ENCODE measurements at regions not wholly inside any gene's neighbourhood (a gene's known extent, or its start where the extent isn't known, plus 50 kb on each side); places are given as distances from the start of the nearest gene placed in this dataset.

- DNase-seq (ENCODE audit: insufficient read length, low spot score) (no peak), FAIRE-seq (peak; percentile 55)
- TF ChIP-seq PAX5 (IDR thresholded peaks at IDR 0.05; ENCODE audit: insufficient read depth, low read length, severe bottlenecking): no peak
- TF ChIP-seq POLR2A (IDR thresholded peaks at IDR 0.05; ENCODE audit: low read depth, low read length): no peak
- TF ChIP-seq SPI1 (IDR thresholded peaks at IDR 0.05; ENCODE audit: low read depth, low read length): no peak
- TF ChIP-seq POLR2AphosphoS5 (IDR thresholded peaks at IDR 0.05; ENCODE audit: low read depth, low read length): no peak
- no peak for TF ChIP-seq TAF1 (IDR thresholded peaks at IDR 0.05; ENCODE audit: low read depth, low read length)
- peak; percentile 77; the same call in 1 of the 2 replicates for TF ChIP-seq POU2F2 (IDR thresholded peaks at IDR 0.05; ENCODE audit: low read depth, low read length)
Measured at GRCh38 chr16:79876332-79876730, 275.8 kb upstream of the MAF start.

- TF ChIP-seq POU2F2 (IDR thresholded peaks at IDR 0.05; ENCODE audit: low read depth, low read length) (no peak), PAX5 (IDR thresholded peaks at IDR 0.05; ENCODE audit: insufficient read depth, low read length, severe bottlenecking) (no peak), POLR2A (IDR thresholded peaks at IDR 0.05; ENCODE audit: low read depth, low read length) (no peak), SPI1 (IDR thresholded peaks at IDR 0.05; ENCODE audit: low read depth, low read length) (no peak), POLR2AphosphoS5 (IDR thresholded peaks at IDR 0.05; ENCODE audit: low read depth, low read length) (no peak), TAF1 (IDR thresholded peaks at IDR 0.05; ENCODE audit: low read depth, low read length) (no peak)
- no peak for FAIRE-seq
- no peak for DNase-seq (ENCODE audit: insufficient read length, low spot score)
Measured at GRCh38 chr16:79874391-79874790, 273.9 kb upstream of the MAF start.

GRCh38 chr16:79873825-79874224 lies 273.3 kb upstream of the MAF start:
- TF ChIP-seq TAF1 (IDR thresholded peaks at IDR 0.05; ENCODE audit: low read depth, low read length) (no peak), PAX5 (IDR thresholded peaks at IDR 0.05; ENCODE audit: insufficient read depth, low read length, severe bottlenecking) (no peak), POLR2AphosphoS5 (IDR thresholded peaks at IDR 0.05; ENCODE audit: low read depth, low read length) (no peak)
- DNase-seq (ENCODE audit: insufficient read length, low spot score): no peak
- FAIRE-seq: no peak

GRCh38 chr16:79871906-79872305 lies 271.4 kb upstream of the MAF start:
- DNase-seq (ENCODE audit: insufficient read length, low spot score) (no peak), FAIRE-seq (no peak)
- TF ChIP-seq PAX5 (IDR thresholded peaks at IDR 0.05; ENCODE audit: insufficient read depth, low read length, severe bottlenecking) (no peak), TAF1 (IDR thresholded peaks at IDR 0.05; ENCODE audit: low read depth, low read length) (no peak), POLR2A (IDR thresholded peaks at IDR 0.05; ENCODE audit: low read depth, low read length) (no peak), POU2F2 (IDR thresholded peaks at IDR 0.05; ENCODE audit: low read depth, low read length) (no peak), POLR2AphosphoS5 (IDR thresholded peaks at IDR 0.05; ENCODE audit: low read depth, low read length) (no peak), SPI1 (IDR thresholded peaks at IDR 0.05; ENCODE audit: low read depth, low read length) (no peak)

- no peak for TF ChIP-seq POLR2A (IDR thresholded peaks at IDR 0.05; ENCODE audit: low read depth, low read length)
- DNase-seq (ENCODE audit: insufficient read length, low spot score): no peak
- FAIRE-seq: no peak
Measured at GRCh38 chr16:79870016-79870886, 269.7 kb upstream of the MAF start.

- DNase-seq (ENCODE audit: insufficient read length, low spot score): no peak
- no peak for FAIRE-seq
- TF ChIP-seq POLR2A (IDR thresholded peaks at IDR 0.05; ENCODE audit: low read depth, low read length): no peak
- no peak for TF ChIP-seq PAX5 (IDR thresholded peaks at IDR 0.05; ENCODE audit: insufficient read depth, low read length, severe bottlenecking)
- no peak for TF ChIP-seq SPI1 (IDR thresholded peaks at IDR 0.05; ENCODE audit: low read depth, low read length)
- no peak for TF ChIP-seq POU2F2 (IDR thresholded peaks at IDR 0.05; ENCODE audit: low read depth, low read length)
- no peak for TF ChIP-seq TAF1 (IDR thresholded peaks at IDR 0.05; ENCODE audit: low read depth, low read length)
- no peak for TF ChIP-seq POLR2AphosphoS5 (IDR thresholded peaks at IDR 0.05; ENCODE audit: low read depth, low read length)
Measured at GRCh38 chr16:79869304-79870015, 268.9 kb upstream of the MAF start.

- TF ChIP-seq TAF1 (IDR thresholded peaks at IDR 0.05; ENCODE audit: low read depth, low read length) (no peak), POU2F2 (IDR thresholded peaks at IDR 0.05; ENCODE audit: low read depth, low read length) (no peak), SPI1 (IDR thresholded peaks at IDR 0.05; ENCODE audit: low read depth, low read length) (no peak), POLR2A (IDR thresholded peaks at IDR 0.05; ENCODE audit: low read depth, low read length) (no peak), POLR2AphosphoS5 (IDR thresholded peaks at IDR 0.05; ENCODE audit: low read depth, low read length) (no peak), PAX5 (IDR thresholded peaks at IDR 0.05; ENCODE audit: insufficient read depth, low read length, severe bottlenecking) (no peak)
- DNase-seq (ENCODE audit: insufficient read length, low spot score) (no peak), FAIRE-seq (no peak)
Measured at GRCh38 chr16:79868841-79869240, 268.3 kb upstream of the MAF start.

- FAIRE-seq: no peak
Measured at GRCh38 chr16:79867425-79867997, 267.0 kb upstream of the MAF start.

GRCh38 chr16:79865918-79866317 lies 265.4 kb upstream of the MAF start:
- TF ChIP-seq POLR2A (IDR thresholded peaks at IDR 0.05; ENCODE audit: low read depth, low read length) (no peak), SPI1 (IDR thresholded peaks at IDR 0.05; ENCODE audit: low read depth, low read length) (no peak), POLR2AphosphoS5 (IDR thresholded peaks at IDR 0.05; ENCODE audit: low read depth, low read length) (no peak), TAF1 (IDR thresholded peaks at IDR 0.05; ENCODE audit: low read depth, low read length) (no peak)
- DNase-seq (ENCODE audit: insufficient read length, low spot score): no peak
- FAIRE-seq: no peak

More at GRCh38 chr16:79867425-79867997, 267.0 kb upstream of the MAF start:
- no peak for DNase-seq (ENCODE audit: insufficient read length, low spot score)
- TF ChIP-seq SPI1 (IDR thresholded peaks at IDR 0.05; ENCODE audit: low read depth, low read length) (no peak), TAF1 (IDR thresholded peaks at IDR 0.05; ENCODE audit: low read depth, low read length) (no peak), POLR2AphosphoS5 (IDR thresholded peaks at IDR 0.05; ENCODE audit: low read depth, low read length) (no peak), POLR2A (IDR thresholded peaks at IDR 0.05; ENCODE audit: low read depth, low read length) (no peak), POU2F2 (IDR thresholded peaks at IDR 0.05; ENCODE audit: low read depth, low read length) (no peak)
